Left renal cortex interstitium (tissue), 4 donors: ENCODE measurements at regions not wholly inside any gene's neighbourhood (a gene's known extent, or its start where the extent isn't known, plus 50 kb on each side); places are given as distances from the start of the nearest gene placed in this dataset.

Source experiments
- DNase-seq, 4 donors: peaks; one replicate each; pipeline ENCODE4 v3.0.0-alpha.2; 2013; ENCODE audit warnings: low read depth in 4 of 4, low spot score in 2 of 4, missing footprints in 1 of 4

DNA sequence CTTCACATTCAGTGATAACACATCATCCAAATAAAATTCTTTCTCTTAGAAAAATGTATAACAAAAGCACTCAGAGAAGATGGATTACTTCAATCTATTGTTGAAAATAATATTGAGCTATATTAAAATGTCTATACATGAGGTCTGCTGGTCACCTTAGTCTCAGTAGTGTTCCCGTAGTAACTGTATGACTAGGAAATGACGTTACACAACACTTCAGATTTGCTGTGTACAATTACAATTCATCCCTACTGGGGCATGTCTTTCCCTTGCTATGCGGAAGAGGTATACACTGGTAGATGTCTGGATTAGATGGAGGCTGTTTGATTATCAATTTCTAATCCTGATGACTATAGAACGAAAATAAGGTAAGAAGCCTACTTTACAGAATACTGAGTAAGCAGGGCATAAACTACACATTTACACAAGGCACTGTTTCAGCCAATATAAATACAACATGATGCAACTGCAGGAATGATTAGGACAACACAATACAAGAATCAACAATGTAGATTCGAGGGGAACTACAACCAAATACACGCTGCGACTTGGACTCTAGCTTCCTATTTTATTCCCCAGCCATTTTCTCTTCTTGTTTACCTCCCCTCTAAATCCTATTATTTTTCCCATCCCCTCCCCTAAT lies 982.5 kb upstream of the CDH8 start:
- no peak for DNase-seq

- no peak for DNase-seq
Measured at GRCh38 chr16:63008688-63009087, 972.5 kb upstream of the CDH8 start.

DNA sequence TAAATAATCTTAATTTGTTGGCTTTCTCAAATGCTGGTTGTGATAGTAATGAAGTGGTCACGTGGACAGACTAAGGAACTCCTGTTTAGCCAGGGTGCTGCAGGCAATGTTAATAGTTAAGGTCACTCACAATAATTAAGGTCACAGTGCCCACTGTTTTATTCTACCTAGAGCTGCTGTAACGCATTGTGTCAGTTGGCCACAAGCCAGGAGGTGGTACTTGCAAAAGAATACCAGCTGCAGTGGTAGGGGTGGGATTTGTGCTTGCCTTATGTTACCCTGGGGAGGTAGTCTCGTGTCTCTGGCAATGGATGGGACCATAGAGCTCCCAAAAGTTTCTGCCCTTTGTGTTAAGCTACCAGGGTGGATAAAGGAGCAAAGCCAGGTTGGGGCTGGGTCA lies 969.1 kb upstream of the CDH8 start:
- no peak for DNase-seq

GRCh38 chr16:62989480-62989879 lies 953.2 kb upstream of the CDH8 start:
- no peak for DNase-seq

DNA sequence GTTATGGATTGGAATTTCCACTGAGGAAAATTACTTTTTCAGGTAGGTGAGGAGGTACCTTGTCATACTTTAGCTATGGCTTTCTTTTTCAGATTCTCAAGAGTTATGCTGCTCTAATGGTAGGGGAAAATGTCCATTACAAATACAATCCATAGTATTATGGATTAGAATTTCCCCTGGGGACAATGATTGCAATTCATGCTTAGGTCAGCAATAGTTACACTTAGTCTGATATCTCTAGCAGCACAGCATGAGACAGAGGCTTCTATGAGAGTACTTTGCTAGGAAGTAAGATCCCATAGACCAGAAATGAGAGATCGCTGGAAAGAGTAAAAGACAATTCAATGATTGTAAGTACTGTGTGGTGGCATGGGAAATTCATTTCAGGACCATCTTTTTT lies 949.5 kb upstream of the CDH8 start:
- DNase-seq, result no peak

GRCh38 chr16:62978451-62978850 lies 942.2 kb upstream of the CDH8 start:
- no peak for DNase-seq

GRCh38 chr16:62977876-62978275 lies 941.6 kb upstream of the CDH8 start:
- no peak for DNase-seq

DNA sequence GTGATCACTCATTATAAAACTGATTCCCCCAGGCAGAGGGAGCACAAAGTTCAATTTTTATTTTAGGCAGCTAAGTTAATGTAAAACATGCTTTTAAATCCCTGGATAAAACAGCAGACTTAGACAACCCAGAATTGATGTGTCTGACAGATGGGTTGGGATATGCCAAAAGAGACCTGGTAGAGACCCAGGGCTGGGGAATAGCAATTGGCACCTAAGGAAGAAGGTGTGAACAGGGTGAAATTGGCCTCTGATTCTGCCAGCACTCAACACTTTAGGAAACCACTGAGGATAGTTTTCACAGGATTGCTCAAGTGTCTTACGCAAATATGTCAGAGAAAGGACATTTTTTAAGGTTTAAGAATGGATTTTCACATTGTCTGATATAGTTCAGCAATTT lies 938.2 kb upstream of the CDH8 start:
- DNase-seq, result no peak

DNA sequence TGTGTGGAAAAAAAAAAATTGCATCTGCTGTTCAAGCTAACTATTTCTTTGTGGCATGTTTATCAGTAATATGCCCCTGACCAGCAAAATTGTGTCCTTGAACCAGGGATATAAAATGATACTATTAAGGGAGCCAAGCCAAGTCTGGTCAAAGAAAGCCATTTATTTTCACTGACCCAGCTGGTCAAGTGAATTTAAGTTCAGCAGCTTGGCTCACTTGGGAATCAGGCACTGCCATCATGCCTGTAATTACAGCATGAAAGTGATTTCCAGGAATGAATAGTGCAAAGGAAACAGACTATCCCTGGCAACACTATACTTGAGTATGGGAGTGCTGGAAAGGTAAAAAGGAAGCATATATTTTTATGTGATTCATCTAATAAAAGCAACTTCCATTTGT lies 934.6 kb upstream of the CDH8 start:
- no peak for DNase-seq

DNA sequence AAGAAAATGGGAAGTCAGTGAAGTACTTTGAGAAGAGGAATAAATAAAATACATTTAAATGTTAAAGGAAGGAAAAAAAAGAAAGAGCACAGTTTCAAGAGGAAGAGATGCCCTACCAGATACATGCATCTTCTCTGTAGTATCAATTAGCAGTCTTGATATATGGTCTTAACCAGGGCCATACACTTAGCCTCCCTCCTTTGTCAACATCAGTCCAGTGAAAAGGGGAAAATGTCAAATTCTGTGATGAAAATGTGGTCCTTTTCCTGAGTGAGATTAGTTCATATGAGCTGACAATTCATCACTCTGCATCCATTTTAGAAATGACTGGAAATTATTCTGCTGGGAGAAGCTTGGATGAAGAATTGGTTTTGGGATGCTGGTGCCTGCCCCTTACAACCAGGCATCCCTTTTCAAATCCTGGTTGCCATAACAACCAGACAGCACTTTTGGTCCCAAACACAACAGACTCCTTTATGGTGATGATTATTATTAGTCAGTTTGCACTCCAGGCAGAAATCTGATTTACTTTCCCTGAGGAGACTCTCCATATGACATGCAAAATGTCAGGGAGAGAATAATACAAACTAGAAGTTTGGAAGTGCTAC lies 933.6 kb upstream of the CDH8 start:
- DNase-seq, result no peak

GRCh38 chr16:62967611-62968010 lies 931.4 kb upstream of the CDH8 start:
- DNase-seq, result no peak

DNA sequence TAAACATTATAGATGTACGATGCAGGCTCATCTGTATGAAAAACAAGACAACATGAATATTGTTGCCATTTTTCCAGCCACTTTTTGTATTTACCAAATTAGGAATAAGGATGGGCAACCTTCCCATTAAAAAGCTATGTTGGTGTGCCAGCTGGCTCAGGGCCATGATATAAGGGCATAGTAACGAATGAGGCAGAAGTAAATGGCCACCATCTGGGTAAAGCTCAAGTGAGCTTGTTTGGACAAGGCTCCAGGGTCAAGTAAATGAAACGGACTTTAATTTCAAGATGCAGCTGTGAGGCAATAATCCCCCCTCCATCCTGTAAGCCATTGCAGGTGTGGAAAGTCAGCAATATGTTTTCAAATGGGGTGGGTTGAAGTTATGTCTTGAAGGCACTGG lies 930.9 kb upstream of the CDH8 start:
- DNase-seq, result no peak

DNA sequence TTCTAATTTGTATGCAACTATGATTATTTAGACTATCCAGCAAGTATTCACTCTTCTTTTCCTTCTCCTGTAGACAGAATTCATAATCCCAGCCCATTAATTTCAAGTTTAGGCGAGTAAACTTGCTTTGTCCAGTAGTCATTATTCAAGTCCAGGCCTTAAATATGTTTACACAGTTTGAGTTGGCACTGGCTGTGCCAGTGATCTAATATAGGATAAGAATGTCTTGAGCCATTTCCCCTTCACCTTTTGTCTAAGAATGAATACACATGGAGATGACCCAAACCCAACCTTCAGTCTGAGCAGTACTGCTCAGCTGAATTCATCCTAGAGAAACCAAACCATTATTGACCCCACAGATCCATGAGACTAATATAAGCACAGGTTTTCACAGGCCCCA lies 930.4 kb upstream of the CDH8 start:
- DNase-seq, result no peak

GRCh38 chr16:62965831-62966230 lies 929.6 kb upstream of the CDH8 start:
- DNase-seq, result no peak

- DNase-seq, result no peak
Measured at GRCh38 chr16:62963846-62964245, 927.6 kb upstream of the CDH8 start.

GRCh38 chr16:62955033-62955349 lies 918.8 kb upstream of the CDH8 start:
- DNase-seq, result no peak

DNA sequence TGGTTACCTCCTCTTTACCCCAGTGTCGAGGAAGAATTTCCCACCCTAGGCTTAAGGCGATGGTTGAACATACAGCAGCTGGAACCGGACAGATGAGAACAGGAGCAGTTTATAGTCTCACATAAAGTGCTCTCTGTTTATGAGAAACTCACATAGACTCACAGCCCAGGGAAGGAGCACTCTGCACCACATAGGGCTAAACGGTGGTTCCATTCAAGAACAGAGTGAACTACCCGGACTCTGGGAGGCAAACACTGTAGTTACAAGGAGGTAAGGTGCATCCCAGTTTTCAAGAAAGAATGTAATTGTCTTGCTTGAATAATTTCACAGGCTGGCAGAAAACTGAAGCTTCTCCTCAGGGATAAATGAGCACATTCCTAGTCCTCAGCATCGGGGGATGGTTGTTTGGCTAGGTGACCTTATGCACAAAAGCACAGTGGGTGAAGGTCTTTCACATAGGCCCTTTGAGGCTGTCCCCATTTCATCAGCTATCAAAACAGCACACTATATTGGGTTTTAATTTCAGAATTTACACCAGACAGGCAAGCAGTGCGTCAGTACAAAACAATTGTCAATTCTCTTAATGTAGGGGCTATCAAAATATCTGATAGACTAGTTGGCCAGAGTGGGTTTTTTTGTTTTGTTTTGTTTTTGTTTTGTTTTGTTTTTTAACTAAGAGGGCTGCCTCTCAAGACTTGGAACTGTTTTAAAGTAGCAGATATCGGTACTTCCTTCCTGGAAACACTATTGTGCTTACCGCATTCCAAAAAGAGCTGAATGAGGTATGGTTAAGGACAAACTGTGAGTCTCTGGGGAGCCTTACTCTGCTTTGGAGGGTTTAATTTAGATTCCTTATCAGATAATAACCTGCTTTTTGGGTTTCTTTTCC lies 918.1 kb upstream of the CDH8 start:
- DNase-seq, result no peak

- DNase-seq, result no peak
Measured at GRCh38 chr16:62950351-62950750, 914.1 kb upstream of the CDH8 start.

DNA sequence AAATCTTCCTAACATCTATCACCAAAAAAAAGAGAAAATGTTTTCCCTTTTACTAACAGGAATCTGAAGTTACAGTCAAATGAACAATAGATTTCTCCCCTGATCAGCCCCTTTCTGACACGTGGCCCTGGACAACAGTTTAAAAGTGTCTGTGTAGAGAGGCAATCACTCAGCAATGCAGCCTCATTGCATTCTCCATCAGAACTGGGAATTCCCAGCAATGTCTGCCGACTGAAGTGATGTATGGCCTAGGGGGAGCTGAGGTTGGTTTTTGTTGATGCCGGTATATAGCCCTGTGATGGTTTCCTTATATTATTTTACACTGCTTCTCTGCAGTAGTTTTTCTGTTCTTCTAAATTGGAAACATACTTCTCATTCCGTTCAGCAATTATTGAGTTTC lies 904.3 kb upstream of the CDH8 start:
- no peak for DNase-seq

DNA sequence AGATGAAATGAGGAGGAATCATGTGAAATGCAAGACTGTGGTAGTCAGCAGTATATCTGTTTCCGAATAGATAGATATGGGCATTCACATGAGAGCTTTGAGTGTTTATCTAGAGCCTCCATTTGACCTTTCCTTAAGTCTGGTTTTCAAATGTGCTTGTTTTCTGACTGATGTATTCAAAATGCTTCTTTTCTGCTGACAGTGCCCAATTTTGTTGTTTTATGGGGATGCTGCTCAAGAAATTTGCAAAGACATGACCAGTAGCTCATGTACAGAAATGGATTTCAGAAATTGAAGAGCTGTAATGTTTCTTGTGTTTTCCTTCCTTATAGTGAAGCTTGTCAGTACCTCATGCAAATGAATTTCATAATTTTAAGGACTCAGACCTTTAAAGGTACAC lies 903.4 kb upstream of the CDH8 start:
- no peak for DNase-seq

GRCh38 chr16:62933929-62934328 lies 897.7 kb upstream of the CDH8 start:
- no peak for DNase-seq

- no peak for DNase-seq
Measured at GRCh38 chr16:62929593-62929992, 893.4 kb upstream of the CDH8 start.
